Stomach (tissue), 4 donors: ENCODE measurements at regions not wholly inside any gene's neighbourhood (a gene's known extent, or its start where the extent isn't known, plus 50 kb on each side); places are given as distances from the start of the nearest gene placed in this dataset.

Experiments used
- CTCF ChIP-seq, 7 experiments: fragments of 450-650 bp in 4 of 7; fragments of 200-600 bp in 3 of 7; sonication (generic) in 3 of 7; IDR thresholded peaks; one replicate each; pipeline ENCODE4 v1.5.1; 2016 to 2019; ENCODE audit warnings: antibody characterized with exemption in 7 of 7, control low read depth in 2 of 7, mild to moderate bottlenecking in 1 of 7
- EP300 ChIP-seq: sonication (generic); formaldehyde crosslinking; IDR thresholded peaks from one replicate; pipeline ENCODE4 v1.6.1; 2017; ENCODE audit warnings: antibody characterized with exemption
- POLR2A ChIP-seq, 4 donors: fragments of 450-650 bp; IDR thresholded peaks; one replicate each; pipeline ENCODE4 v1.6.1; 2016; ENCODE audit warnings: antibody characterized with exemption in 4 of 4, control low read depth in 2 of 4, mild to moderate bottlenecking in 1 of 4, moderate library complexity in 1 of 4
- POLR2AphosphoS5 ChIP-seq, 3 donors: sonication (generic); formaldehyde crosslinking; IDR thresholded peaks; one replicate each; pipeline ENCODE4 v1.6.1; 2016; ENCODE audit warnings: antibody characterized with exemption in 3 of 3

GRCh38 chr11:134906356-134906955, 494.4 kb upstream of the B3GAT1 start:
- TF ChIP-seq CTCF (IDR thresholded peaks at IDR 0.05) (no peak), POLR2A (IDR thresholded peaks at IDR 0.05) (no peak), POLR2AphosphoS5 (IDR thresholded peaks at IDR 0.05) (no peak), EP300 (no peak)
